ENCODE measurements at regions not wholly inside any gene's neighbourhood (a gene's known extent, or its start where the extent isn't known, plus 50 kb on each side); places are given as distances from the start of the nearest gene placed in this dataset.

DNA sequence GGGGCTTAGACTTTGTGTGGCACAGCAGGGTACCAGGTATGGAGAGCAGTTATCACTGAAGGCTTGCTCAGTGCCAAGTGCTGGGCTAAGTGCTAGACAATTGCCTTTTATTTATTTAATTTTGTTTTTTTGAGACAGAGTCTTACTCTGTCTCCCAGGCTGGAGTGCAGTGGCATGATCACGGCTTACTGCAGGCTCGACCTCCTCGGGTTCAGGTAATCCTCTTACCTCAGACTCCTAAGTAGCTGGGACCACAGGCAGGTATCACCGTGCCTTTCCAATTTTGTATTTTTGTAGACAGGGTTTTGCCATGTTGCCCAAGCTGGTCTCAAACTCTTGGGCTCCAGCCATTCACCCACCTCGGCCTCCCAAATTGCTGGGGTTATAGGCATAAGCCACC is 256.9 kb downstream of the ZNF536 start:
- Histone ChIP-seq H3K9ac (ENCODE audit: low read length) (no peak overlapping the region), H2AFZ (ENCODE audit: low read depth, low read length) (no peak overlapping the region), H3K36me3 (ENCODE audit: insufficient read depth, low read length) (no peaks in the 10 kb centered on the region), H3K27me3 (ENCODE audit: insufficient read depth, low read depth, low read length) (no peaks in the 10 kb centered on the region), H3K4me3 (ENCODE audit: low read length) (no peak overlapping the region), H3F3A (ENCODE audit: insufficient read depth, low read length, poor library complexity, severe bottlenecking) (no peaks in the 10 kb centered on the region), H3K9me2 (ENCODE audit: insufficient read depth, low read length) (no peaks in the 10 kb centered on the region), H3K4me2 (ENCODE audit: low read length) (no peak overlapping the region), H4K20me1 (ENCODE audit: insufficient read depth) (no peaks in the 10 kb centered on the region), H3K9me3 (ENCODE audit: low read length) (peaks cover 1% of the 10 kb centered on the region), H3K79me2 (replicated peaks; ENCODE audit: insufficient read depth, low read length) (no peaks in the 10 kb centered on the region), H3K27ac (ENCODE audit: low read length) (no peak overlapping the region)
- TF ChIP-seq RAD21 (conservative IDR thresholded peaks at IDR 0.05), result no peak
- TF ChIP-seq, protein P1, sequence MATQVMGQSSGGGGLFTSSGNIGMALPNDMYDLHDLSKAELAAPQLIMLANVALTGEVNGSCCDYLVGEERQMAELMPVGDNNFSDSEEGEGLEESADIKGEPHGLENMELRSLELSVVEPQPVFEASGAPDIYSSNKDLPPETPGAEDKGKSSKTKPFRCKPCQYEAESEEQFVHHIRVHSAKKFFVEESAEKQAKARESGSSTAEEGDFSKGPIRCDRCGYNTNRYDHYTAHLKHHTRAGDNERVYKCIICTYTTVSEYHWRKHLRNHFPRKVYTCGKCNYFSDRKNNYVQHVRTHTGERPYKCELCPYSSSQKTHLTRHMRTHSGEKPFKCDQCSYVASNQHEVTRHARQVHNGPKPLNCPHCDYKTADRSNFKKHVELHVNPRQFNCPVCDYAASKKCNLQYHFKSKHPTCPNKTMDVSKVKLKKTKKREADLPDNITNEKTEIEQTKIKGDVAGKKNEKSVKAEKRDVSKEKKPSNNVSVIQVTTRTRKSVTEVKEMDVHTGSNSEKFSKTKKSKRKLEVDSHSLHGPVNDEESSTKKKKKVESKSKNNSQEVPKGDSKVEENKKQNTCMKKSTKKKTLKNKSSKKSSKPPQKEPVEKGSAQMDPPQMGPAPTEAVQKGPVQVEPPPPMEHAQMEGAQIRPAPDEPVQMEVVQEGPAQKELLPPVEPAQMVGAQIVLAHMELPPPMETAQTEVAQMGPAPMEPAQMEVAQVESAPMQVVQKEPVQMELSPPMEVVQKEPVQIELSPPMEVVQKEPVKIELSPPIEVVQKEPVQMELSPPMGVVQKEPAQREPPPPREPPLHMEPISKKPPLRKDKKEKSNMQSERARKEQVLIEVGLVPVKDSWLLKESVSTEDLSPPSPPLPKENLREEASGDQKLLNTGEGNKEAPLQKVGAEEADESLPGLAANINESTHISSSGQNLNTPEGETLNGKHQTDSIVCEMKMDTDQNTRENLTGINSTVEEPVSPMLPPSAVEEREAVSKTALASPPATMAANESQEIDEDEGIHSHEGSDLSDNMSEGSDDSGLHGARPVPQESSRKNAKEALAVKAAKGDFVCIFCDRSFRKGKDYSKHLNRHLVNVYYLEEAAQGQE (IDR thresholded peaks at IDR 0.05; ENCODE audit: borderline replicate concordance), result no peak
- no peak for TF ChIP-seq SMC3 (conservative IDR thresholded peaks at IDR 0.05; ENCODE audit: poor library complexity)
- TF ChIP-seq, protein P2, sequence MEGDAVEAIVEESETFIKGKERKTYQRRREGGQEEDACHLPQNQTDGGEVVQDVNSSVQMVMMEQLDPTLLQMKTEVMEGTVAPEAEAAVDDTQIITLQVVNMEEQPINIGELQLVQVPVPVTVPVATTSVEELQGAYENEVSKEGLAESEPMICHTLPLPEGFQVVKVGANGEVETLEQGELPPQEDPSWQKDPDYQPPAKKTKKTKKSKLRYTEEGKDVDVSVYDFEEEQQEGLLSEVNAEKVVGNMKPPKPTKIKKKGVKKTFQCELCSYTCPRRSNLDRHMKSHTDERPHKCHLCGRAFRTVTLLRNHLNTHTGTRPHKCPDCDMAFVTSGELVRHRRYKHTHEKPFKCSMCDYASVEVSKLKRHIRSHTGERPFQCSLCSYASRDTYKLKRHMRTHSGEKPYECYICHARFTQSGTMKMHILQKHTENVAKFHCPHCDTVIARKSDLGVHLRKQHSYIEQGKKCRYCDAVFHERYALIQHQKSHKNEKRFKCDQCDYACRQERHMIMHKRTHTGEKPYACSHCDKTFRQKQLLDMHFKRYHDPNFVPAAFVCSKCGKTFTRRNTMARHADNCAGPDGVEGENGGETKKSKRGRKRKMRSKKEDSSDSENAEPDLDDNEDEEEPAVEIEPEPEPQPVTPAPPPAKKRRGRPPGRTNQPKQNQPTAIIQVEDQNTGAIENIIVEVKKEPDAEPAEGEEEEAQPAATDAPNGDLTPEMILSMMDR (IDR thresholded peaks at IDR 0.05; ENCODE audit: poor library complexity, severe bottlenecking), result no peak
- no peak for TF ChIP-seq POLR2AphosphoS5 (IDR thresholded peaks at IDR 0.05)
- no peak for TF ChIP-seq EZH2 (IDR thresholded peaks at IDR 0.05; ENCODE audit: borderline replicate concordance, insufficient read depth, low read length, poor library complexity, severe bottlenecking)
- no peak for TF ChIP-seq MXI1 (conservative IDR thresholded peaks at IDR 0.05; ENCODE audit: poor library complexity, severe bottlenecking)
- TF ChIP-seq TAF1 (IDR thresholded peaks at IDR 0.05; ENCODE audit: low read depth), result no peak
- TF ChIP-seq EP300 (conservative IDR thresholded peaks at IDR 0.05; ENCODE audit: poor library complexity, severe bottlenecking), result no peak

DNA sequence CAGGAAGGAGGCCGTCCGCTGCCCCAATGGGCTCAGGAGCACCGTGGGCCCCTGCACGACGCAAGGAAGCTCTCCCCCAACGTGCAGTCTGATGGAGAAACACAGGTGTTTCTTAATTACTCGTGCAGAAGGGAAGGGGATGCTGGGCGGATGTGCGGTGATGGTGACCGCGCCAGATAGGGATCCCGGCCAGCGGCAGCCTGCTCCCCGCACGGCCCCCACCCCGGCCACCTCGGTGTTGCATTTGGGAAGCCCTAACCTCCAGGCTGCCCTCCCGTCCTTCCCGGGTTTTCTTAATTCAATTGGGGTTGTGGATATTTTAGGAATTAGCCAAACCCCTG is 254.4 kb downstream of the ZNF536 start:
- Histone ChIP-seq H3K27me3 (ENCODE audit: insufficient read depth, low read depth, low read length) (no peaks in the 10 kb centered on the region), H3F3A (ENCODE audit: insufficient read depth, low read length, poor library complexity, severe bottlenecking) (no peaks in the 10 kb centered on the region), H2AFZ (ENCODE audit: low read depth, low read length) (no peak overlapping the region), H3K9ac (ENCODE audit: low read length) (no peak overlapping the region), H3K4me2 (ENCODE audit: low read length) (no peak overlapping the region), H3K79me2 (replicated peaks; ENCODE audit: insufficient read depth, low read length) (no peaks in the 10 kb centered on the region), H3K9me3 (ENCODE audit: low read length) (peaks cover 13% of the 10 kb centered on the region), H3K9me2 (ENCODE audit: insufficient read depth, low read length) (no peaks in the 10 kb centered on the region), H3K36me3 (ENCODE audit: insufficient read depth, low read length) (no peaks in the 10 kb centered on the region), H3K4me3 (ENCODE audit: low read length) (no peak overlapping the region), H3K27ac (ENCODE audit: low read length) (no peak overlapping the region), H4K20me1 (ENCODE audit: insufficient read depth) (no peaks in the 10 kb centered on the region)
- TF ChIP-seq EZH2 (IDR thresholded peaks at IDR 0.05; ENCODE audit: borderline replicate concordance, insufficient read depth, low read length, poor library complexity, severe bottlenecking), result no peak
- TF ChIP-seq, protein P1 (IDR thresholded peaks at IDR 0.05; ENCODE audit: borderline replicate concordance), result no peak
- no peak for TF ChIP-seq EP300 (conservative IDR thresholded peaks at IDR 0.05; ENCODE audit: poor library complexity, severe bottlenecking)
- no peak for TF ChIP-seq MXI1 (conservative IDR thresholded peaks at IDR 0.05; ENCODE audit: poor library complexity, severe bottlenecking)
- TF ChIP-seq SMC3 (conservative IDR thresholded peaks at IDR 0.05; ENCODE audit: poor library complexity), result no peak
- TF ChIP-seq, protein P2 (IDR thresholded peaks at IDR 0.05; ENCODE audit: poor library complexity, severe bottlenecking), result no peak
- no peak for TF ChIP-seq RAD21 (conservative IDR thresholded peaks at IDR 0.05)
- TF ChIP-seq TAF1 (IDR thresholded peaks at IDR 0.05; ENCODE audit: low read depth), result no peak
- no peak for TF ChIP-seq POLR2AphosphoS5 (IDR thresholded peaks at IDR 0.05)

Data from neural cell (in vitro differentiated cells).